ENCODE measurements at regions not wholly inside any gene's neighbourhood (a gene's known extent, or its start where the extent isn't known, plus 50 kb on each side); places are given as distances from the start of the nearest gene placed in this dataset.

GRCh38 chr14:62118461-62118860, 356.2 kb downstream of the SNAPC1 start:
- H3K9ac ChIP-seq (ENCODE audit: insufficient read depth in 1 of 2, low read depth in 2 of 2, low read length in 2 of 2) = no peak overlapping the region
- no peak overlapping the region for H3K4me2 ChIP-seq (ENCODE audit: insufficient read depth, low read length)
- H4K20me1 ChIP-seq (replicated peaks; ENCODE audit: control insufficient read depth, insufficient read depth, low read length) = no peaks in the 10 kb centered on the region
- H3K36me3 ChIP-seq (ENCODE audit: control insufficient read depth, insufficient read depth, low read length) = no peaks in the 10 kb centered on the region
- TF ChIP-seq ZNF699 (CRISPR knock-in tag; IDR thresholded peaks at IDR 0.05; ENCODE audit: insufficient replicate concordance) (no peak), HDGF (IDR thresholded peaks at IDR 0.05) (no peak), ZNF347 (CRISPR knock-in tag; IDR thresholded peaks at IDR 0.05; ENCODE audit: low read depth) (no peak), NR2C1 (IDR thresholded peaks at IDR 0.05) (no peak), NR2C1 (tag; IDR thresholded peaks at IDR 0.05) (no peak), ZBED1 (IDR thresholded peaks at IDR 0.05) (no peak), ID3 (CRISPR knock-in tag; IDR thresholded peaks at IDR 0.05) (no peak), ID3 (tag; IDR thresholded peaks at IDR 0.05) (no peak), CBX1 (IDR thresholded peaks at IDR 0.05; ENCODE audit: low read depth) (no peak), SMAD3 (CRISPR knock-in tag; conservative IDR thresholded peaks at IDR 0.05) (no peak), BCLAF1 (IDR thresholded peaks at IDR 0.05; ENCODE audit: borderline replicate concordance in 1 of 2, control insufficient read depth in 1 of 2, low read depth in 2 of 2, low read length in 1 of 2) (no peak), MTA3 (IDR thresholded peaks at IDR 0.05; ENCODE audit: borderline replicate concordance) (no peak), PTTG1 (tag; IDR thresholded peaks at IDR 0.05; ENCODE audit: low read depth) (no peak), GTF2E2 (tag; IDR thresholded peaks at IDR 0.05) (no peak), LARP7 (IDR thresholded peaks at IDR 0.05) (no peak), ZC3H11A (IDR thresholded peaks at IDR 0.05; ENCODE audit: low read depth, low read length) (no peak), POLR2AphosphoS5 (IDR thresholded peaks at IDR 0.05; ENCODE audit: control insufficient read depth, insufficient read depth, low read depth, low read length) (no peak), ELK1 (CRISPR knock-in tag; IDR thresholded peaks at IDR 0.05) (no peak)
- ChIA-PET POLR2A (no interaction called here), CTCF (ENCODE audit: low intra/inter-chr PET ratio) (no interaction called here)
- H3K4me1 ChIP-seq (replicated peaks in 1 of 2; ENCODE audit: control insufficient read depth in 2 of 2, insufficient read depth in 2 of 2, low read length in 2 of 2) = no peaks in the 10 kb centered on the region; a peak in 1 of 5 replicates
- in situ Hi-C loops (cut with MboI) = loop anchor here (25.0 kb wide), 1 partner anchor 831 kb away; the partner anchor contains the start of gene TMEM30B
- H3K9me3 ChIP-seq (replicated peaks; ENCODE audit: control insufficient read depth, insufficient read depth, low read depth, low read length) = no peaks in the 10 kb centered on the region
- no peak overlapping the region for H3K4me3 ChIP-seq
- no peaks in the 10 kb centered on the region for H3K9me1 ChIP-seq (ENCODE audit: control insufficient read depth, insufficient read depth, low read length)
- intact Hi-C loops (cut with micrococcal nuclease) = no loop called here
- FAIRE-seq = no peak
- DNase-seq (ENCODE audit: extremely low read depth in 1 of 4, low spot score in 3 of 4) = no peak
- H2AFZ ChIP-seq (ENCODE audit: low read depth, low read length) = no peak overlapping the region
- H3K27ac ChIP-seq (ENCODE audit: extremely low read depth, low read depth, low read length) = no peak overlapping the region
- no peaks in the 10 kb centered on the region for H3K79me2 ChIP-seq (ENCODE audit: control insufficient read depth, insufficient read depth, low read length)
- H3K27me3 ChIP-seq (ENCODE audit: control insufficient read depth in 2 of 2, insufficient read depth in 2 of 2, low read length in 2 of 2) = peaks cover 0 to 16% of the 10 kb centered on the region in 2 experiments; a peak in 4 of 5 replicates
- WGBS (ENCODE audit: insufficient coverage, low coverage, missing lambda C conversion rate) = 0% methylated on average over 3 of the region's 4 CpGs
- no TSS peak for BruUV-seq (replicated peaks)
- ATAC-seq = no peak
